Spleen (tissue), 7 donors: ENCODE measurements at regions not wholly inside any gene's neighbourhood (a gene's known extent, or its start where the extent isn't known, plus 50 kb on each side); places are given as distances from the start of the nearest gene placed in this dataset.

Experiments used
- POLR2A ChIP-seq, 3 donors: fragments of 450-650 bp; IDR thresholded peaks; one replicate each; pipeline ENCODE4 v1.5.1; 2017; ENCODE audit warnings: antibody characterized with exemption in 3 of 3, mild to moderate bottlenecking in 1 of 3
- POLR2AphosphoS5 ChIP-seq, 3 donors: sonication (generic); formaldehyde crosslinking; IDR thresholded peaks; one replicate each; pipeline ENCODE4 v1.5.1; 2017; ENCODE audit warnings: antibody characterized with exemption in 3 of 3
- TF ChIP-seq, protein P1 (sequence below), 11 experiments: fragments of 200-600 bp in 7 of 11; fragments of 450-650 bp in 4 of 11; sonication (generic) in 4 of 11; IDR thresholded peaks in 8 of 11; conservative IDR thresholded peaks in 3 of 11; 1 replicate in 7 of 11; 2 replicates in 4 of 11; pipeline versions ENCODE4 v1.4.0 to v1.8.0; 2016 to 2021; ENCODE audit warnings: antibody characterized with exemption in 11 of 11, inconsistent platforms in 4 of 11, mild to moderate bottlenecking in 1 of 11
- donor health status: DM: no; HTN: no; CAD: no; lungs with moderate emphysema.
- donor health status: DM: no; HTN: no; CAD: no.
- donor health status: DM: no; HTN: no; CAD: no.

DNA sequence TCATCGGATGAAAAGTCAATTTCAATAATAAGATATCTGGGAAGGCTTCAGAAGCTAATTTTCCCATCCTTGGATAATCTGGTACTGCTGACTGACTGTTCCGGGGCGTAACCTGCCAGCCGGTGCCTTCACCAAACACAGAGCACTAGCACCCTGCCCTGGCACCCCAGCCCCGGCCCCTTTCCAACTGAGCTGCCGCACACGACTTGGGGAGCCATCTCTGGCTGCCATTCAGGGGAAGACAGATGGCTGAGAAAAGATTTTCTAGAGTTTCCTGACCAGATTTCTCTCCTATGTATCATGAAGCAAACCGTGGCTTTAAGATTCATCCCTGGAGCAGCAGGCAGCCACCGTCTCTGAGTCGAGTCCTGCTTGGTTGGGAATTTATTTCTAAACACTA is 96.0 kb upstream of the SYT6 start:
- TF ChIP-seq, protein P1, sequence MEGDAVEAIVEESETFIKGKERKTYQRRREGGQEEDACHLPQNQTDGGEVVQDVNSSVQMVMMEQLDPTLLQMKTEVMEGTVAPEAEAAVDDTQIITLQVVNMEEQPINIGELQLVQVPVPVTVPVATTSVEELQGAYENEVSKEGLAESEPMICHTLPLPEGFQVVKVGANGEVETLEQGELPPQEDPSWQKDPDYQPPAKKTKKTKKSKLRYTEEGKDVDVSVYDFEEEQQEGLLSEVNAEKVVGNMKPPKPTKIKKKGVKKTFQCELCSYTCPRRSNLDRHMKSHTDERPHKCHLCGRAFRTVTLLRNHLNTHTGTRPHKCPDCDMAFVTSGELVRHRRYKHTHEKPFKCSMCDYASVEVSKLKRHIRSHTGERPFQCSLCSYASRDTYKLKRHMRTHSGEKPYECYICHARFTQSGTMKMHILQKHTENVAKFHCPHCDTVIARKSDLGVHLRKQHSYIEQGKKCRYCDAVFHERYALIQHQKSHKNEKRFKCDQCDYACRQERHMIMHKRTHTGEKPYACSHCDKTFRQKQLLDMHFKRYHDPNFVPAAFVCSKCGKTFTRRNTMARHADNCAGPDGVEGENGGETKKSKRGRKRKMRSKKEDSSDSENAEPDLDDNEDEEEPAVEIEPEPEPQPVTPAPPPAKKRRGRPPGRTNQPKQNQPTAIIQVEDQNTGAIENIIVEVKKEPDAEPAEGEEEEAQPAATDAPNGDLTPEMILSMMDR (IDR thresholded peaks at IDR 0.05 in 8 of 11, conservative IDR thresholded peaks at IDR 0.05 in 3 of 11), result no peak
- TF ChIP-seq POLR2A (IDR thresholded peaks at IDR 0.05) (no peak), POLR2AphosphoS5 (IDR thresholded peaks at IDR 0.05) (no peak)
